PC-9 (cell line): ENCODE measurements at regions not wholly inside any gene's neighbourhood (a gene's known extent, or its start where the extent isn't known, plus 50 kb on each side); places are given as distances from the start of the nearest gene placed in this dataset.
"Not testable (repeated sequence)": the region's sequence is repeated elsewhere in the genome, so short reads cannot be mapped to it uniquely, and the experiment has no call there.

Experiments used
- BruUV-seq: library from RNA; stranded (reverse); fragments of 400-500 nt; replicated peaks from 2 replicates; lab custom pipeline; 2021; lab: Mats Ljungman, UMichigan
- CTCF ChIA-PET: fragments of 300-600 bp; sonication (Branson Sonifier 250); formaldehyde crosslinking; loops from one replicate; lab custom pipeline; 2022; ENCODE audit warnings: antibody characterized with exemption; lab: Charles Lee
- POLR2A ChIA-PET: fragments of 300-600 bp; sonication (Branson Sonifier 250); formaldehyde crosslinking; loops from one replicate; lab custom pipeline; 2022; ENCODE audit warnings: antibody characterized with exemption; ENCODE audit not compliant: unreplicated experiment; lab: Charles Lee
- DNase-seq, 2 experiments: peaks; one replicate each; pipeline versions ENCODE4 v3.0.0 to v3.0.0-alpha.2; 2015 to 2022; ENCODE audit warnings: mixed read lengths in 1 of 2
- H2AFZ ChIP-seq: fragments of 200-600 bp; sonication (generic); 2 replicates; pipeline ENCODE4 v1.8.1; 2017; ENCODE audit warnings: antibody characterized with exemption
- H3F3A ChIP-seq: fragments of 200-600 bp; sonication (generic); 2 replicates; pipeline ENCODE4 v1.8.1; 2017; ENCODE audit warnings: antibody characterized with exemption, mild to moderate bottlenecking, low read depth; ENCODE audit not compliant: insufficient read depth
- H3K27ac ChIP-seq: fragments of 200-600 bp; sonication (generic); 2 replicates; pipeline ENCODE4 v1.6.1; 2016; ENCODE audit warnings: mixed run types
- H3K27me3 ChIP-seq: fragments of 200-600 bp; sonication (generic); 2 replicates; pipeline ENCODE4 v1.6.1; 2016; ENCODE audit warnings: low read depth, mixed run types; ENCODE audit not compliant: insufficient read depth
- H3K36me3 ChIP-seq: fragments of 200-600 bp; sonication (generic); 2 replicates; pipeline ENCODE4 v1.6.1; 2016; ENCODE audit warnings: low read depth, mixed run types
- H3K4me1 ChIP-seq: fragments of 200-600 bp; sonication (generic); replicated peaks from 2 replicates; pipeline ENCODE4 v1.6.1; 2016; ENCODE audit warnings: mixed run types; ENCODE audit not compliant: insufficient read depth
- H3K4me2 ChIP-seq: fragments of 200-600 bp; sonication (generic); 2 replicates; pipeline ENCODE4 v1.6.1; 2017; ENCODE audit warnings: mixed run types
- H3K4me3 ChIP-seq: fragments of 200-600 bp; sonication (generic); 2 replicates; pipeline ENCODE4 v1.6.1; 2016; ENCODE audit warnings: mixed run types
- H3K79me2 ChIP-seq: fragments of 200-600 bp; sonication (generic); 2 replicates; pipeline ENCODE4 v1.6.1; 2017; ENCODE audit warnings: low read depth, mixed run types
- H3K9me2 ChIP-seq: fragments of 200-600 bp; sonication (generic); 2 replicates; pipeline ENCODE4 v1.8.1; 2017; ENCODE audit warnings: mild to moderate bottlenecking; ENCODE audit not compliant: insufficient read depth
- H3K9me3 ChIP-seq: fragments of 200-600 bp; sonication (generic); 2 replicates; pipeline ENCODE4 v1.8.1; 2016; ENCODE audit warnings: low read depth; ENCODE audit not compliant: insufficient read depth
- H4K20me1 ChIP-seq: fragments of 200-600 bp; sonication (generic); 2 replicates; pipeline ENCODE4 v1.8.1; 2017; ENCODE audit not compliant: insufficient read depth
- CTCF ChIP-seq: fragments of 200-600 bp; sonication (generic); conservative IDR thresholded peaks from 2 replicates; pipeline ENCODE4 v1.6.1; 2017; ENCODE audit warnings: mixed run types, antibody characterized with exemption, mild to moderate bottlenecking, moderate library complexity
- EZH2 ChIP-seq: fragments of 200-600 bp; sonication (generic); IDR thresholded peaks from 2 replicates; pipeline ENCODE4 v1.8.0; 2017; ENCODE audit warnings: antibody characterized with exemption, low read depth
- intact Hi-C: fragments of 100-400 bp; cut with micrococcal nuclease; formaldehyde crosslinking; loops from one replicate; pipeline ENCODE4 v1.10.0; 2022; ENCODE audit not compliant: unreplicated experiment

DNA sequence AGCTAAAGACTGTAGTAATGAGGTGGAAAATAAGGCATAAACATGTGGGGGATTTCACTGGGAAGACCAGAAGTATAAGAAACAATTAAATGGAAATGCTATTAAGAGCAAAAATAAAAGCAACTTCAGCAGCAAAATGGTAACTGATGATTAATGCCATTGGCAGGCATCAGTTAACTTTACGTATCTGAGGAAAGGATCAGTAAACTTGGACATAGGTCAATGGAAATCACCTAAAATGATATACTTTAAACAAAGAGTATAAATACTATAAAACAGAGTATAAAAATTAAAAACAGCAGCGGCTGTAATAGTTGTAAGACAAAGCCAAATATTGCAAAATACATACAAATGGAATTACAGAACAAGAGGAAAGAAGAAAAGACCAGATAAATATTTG lies 992.1 kb downstream of the DNAH5 start:
- TF ChIP-seq EZH2 (no peak), CTCF (no peak)
- Histone ChIP-seq H3K4me1 (peaks cover 17% of the 10 kb centered on the region), H4K20me1 (no peaks in the 10 kb centered on the region), H3K9me3 (no peaks in the 10 kb centered on the region), H3K9me2 (no peaks in the 10 kb centered on the region), H3K79me2 (no peaks in the 10 kb centered on the region), H3K36me3 (no peaks in the 10 kb centered on the region), H3F3A (peaks cover 5% of the 10 kb centered on the region; the same call in 1 of the 2 replicates), H3K27me3 (no peaks in the 10 kb centered on the region), H3K4me3 (no peak overlapping the region), H3K27ac (no peak overlapping the region), H3K4me2 (peak overlapping the region; percentile 5), H2AFZ (no peak overlapping the region)
- ChIA-PET POLR2A (no interaction called here), CTCF (no interaction called here)
- no peak for DNase-seq
- intact Hi-C loops = no loop called here
- no TSS peak for BruUV-seq

DNA sequence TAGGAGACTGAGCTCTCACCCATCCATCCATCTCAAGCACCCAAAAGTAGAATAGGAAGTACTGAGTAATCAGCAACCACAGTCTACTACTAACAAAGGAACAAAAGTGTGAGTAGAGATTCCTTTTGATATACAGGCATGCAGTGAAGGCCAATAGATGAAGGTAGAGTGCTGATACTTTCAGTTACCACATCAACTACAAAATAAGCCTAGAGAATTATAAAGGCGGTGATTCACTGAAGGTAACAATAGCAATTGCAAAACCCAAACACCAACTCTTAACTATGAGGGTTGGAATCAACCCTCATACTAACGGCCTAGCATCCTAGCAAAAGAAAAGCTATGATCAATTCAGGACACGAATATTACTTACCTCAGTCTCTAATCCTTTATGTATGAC lies 992.6 kb downstream of the DNAH5 start:
- Histone ChIP-seq H3F3A (peaks cover 5% of the 10 kb centered on the region; the same call in 1 of the 2 replicates), H3K79me2 (no peaks in the 10 kb centered on the region), H3K4me2 (peak overlapping the region; percentile 5; the same call in 1 of the 2 replicates), H3K4me1 (peaks cover 17% of the 10 kb centered on the region), H3K9me3 (no peaks in the 10 kb centered on the region), H3K27ac (no peak overlapping the region), H3K4me3 (no peak overlapping the region), H3K27me3 (no peaks in the 10 kb centered on the region), H3K9me2 (no peaks in the 10 kb centered on the region; the same call in 1 of the 2 replicates), H4K20me1 (no peaks in the 10 kb centered on the region), H2AFZ (no peak overlapping the region), H3K36me3 (no peaks in the 10 kb centered on the region)
- ChIA-PET CTCF (interaction anchor here (0.7 kb wide), 1 partner anchor 842 kb away, joined by 13 read pairs; no protein-coding TSS in a partner anchor), POLR2A (no interaction called here)
- intact Hi-C loops = no loop called here
- no peak for DNase-seq
- BruUV-seq = no TSS peak
- TF ChIP-seq CTCF (no peak), EZH2 (no peak)

DNA sequence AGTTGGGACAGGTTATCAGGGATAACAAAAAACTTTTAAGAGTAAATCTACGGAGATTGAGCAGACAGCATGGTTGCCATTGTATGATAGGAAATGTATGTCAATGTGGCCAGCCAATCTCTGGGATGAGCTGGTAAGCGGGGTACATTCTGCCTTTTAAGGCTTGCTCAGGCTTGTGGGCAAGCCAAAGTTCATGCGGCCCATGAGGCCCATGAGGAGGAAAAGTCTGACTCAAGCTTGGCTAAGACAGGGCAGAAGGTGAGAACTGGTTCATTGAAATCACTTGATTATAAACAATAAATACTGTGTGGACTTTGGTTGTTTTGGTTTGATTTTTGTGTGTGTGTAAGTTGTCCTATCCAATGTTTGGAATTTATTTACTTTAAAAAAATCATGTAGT lies 997.1 kb downstream of the DNAH5 start:
- Histone ChIP-seq H4K20me1 (no peaks in the 10 kb centered on the region), H3K9me3 (no peaks in the 10 kb centered on the region), H3K27ac (no peak overlapping the region), H3K4me1 (peaks cover 12% of the 10 kb centered on the region), H3K36me3 (no peaks in the 10 kb centered on the region), H3K4me2 (no peak overlapping the region), H3K4me3 (no peak overlapping the region), H3K27me3 (no peaks in the 10 kb centered on the region), H2AFZ (no peak overlapping the region), H3F3A (peaks cover 5% of the 10 kb centered on the region; the same call in 1 of the 2 replicates), H3K79me2 (no peaks in the 10 kb centered on the region), H3K9me2 (no peaks in the 10 kb centered on the region; the same call in 1 of the 2 replicates)
- no peak for DNase-seq
- CTCF ChIA-PET = no interaction called here
- POLR2A ChIA-PET = no interaction called here
- BruUV-seq = no TSS peak
- intact Hi-C loops = no loop called here
- no peak for TF ChIP-seq EZH2
- no peak for TF ChIP-seq CTCF

DNA sequence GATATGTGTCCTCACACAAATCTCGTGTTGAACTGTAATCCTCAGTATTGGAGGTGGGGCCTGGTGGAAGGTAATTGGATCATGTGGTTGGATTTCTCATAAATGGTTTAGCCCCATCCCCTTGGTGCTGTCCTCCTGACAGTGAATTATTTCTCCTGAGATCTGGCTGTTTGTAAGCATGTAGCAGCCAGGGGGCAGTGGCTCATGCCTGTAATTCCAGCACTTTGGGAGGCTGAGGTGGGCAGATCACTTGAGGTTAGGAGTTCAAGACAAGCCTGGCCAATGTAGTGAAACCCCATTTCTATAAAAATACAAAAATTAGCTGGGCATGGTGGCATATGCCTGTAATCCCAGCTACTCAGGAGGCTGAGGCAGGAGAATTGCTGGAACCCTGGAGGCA lies 999.0 kb downstream of the DNAH5 start:
- POLR2A ChIA-PET, H3K27me3 ChIP-seq, H4K20me1 ChIP-seq, H3K4me2 ChIP-seq, intact Hi-C loops, DNase-seq, H2AFZ ChIP-seq, H3K36me3 ChIP-seq, H3F3A ChIP-seq, H3K9me2 ChIP-seq, H3K27ac ChIP-seq, BruUV-seq, H3K79me2 ChIP-seq, H3K9me3 ChIP-seq, H3K4me1 ChIP-seq, CTCF ChIA-PET, H3K4me3 ChIP-seq: not testable (repeated sequence)
